Adrenal gland (tissue), 5 donors: ENCODE measurements at regions not wholly inside any gene's neighbourhood (a gene's known extent, or its start where the extent isn't known, plus 50 kb on each side); places are given as distances from the start of the nearest gene placed in this dataset.

ENCODE experiments used
- POLR2A ChIP-seq, 2 donors: fragments of 450-650 bp; IDR thresholded peaks; one replicate each; pipeline ENCODE4 v1.6.1; 2017; ENCODE audit warnings: antibody characterized with exemption in 2 of 2, mild to moderate bottlenecking in 2 of 2, moderate library complexity in 1 of 2
- TF ChIP-seq, protein P1 (sequence below), 6 experiments: fragments of 450-650 bp in 4 of 6; fragments of 200-600 bp in 2 of 6; sonication (generic) in 1 of 6; IDR thresholded peaks; 1 replicate in 5 of 6; 2 replicates in 1 of 6; pipeline versions ENCODE4 v1.5.1 to v1.8.0; 2016 to 2021; ENCODE audit warnings: antibody characterized with exemption in 6 of 6, mild to moderate bottlenecking in 2 of 6, moderate library complexity in 1 of 6
- donor health status: DM: no; HTN: no; CAD: no.

DNA sequence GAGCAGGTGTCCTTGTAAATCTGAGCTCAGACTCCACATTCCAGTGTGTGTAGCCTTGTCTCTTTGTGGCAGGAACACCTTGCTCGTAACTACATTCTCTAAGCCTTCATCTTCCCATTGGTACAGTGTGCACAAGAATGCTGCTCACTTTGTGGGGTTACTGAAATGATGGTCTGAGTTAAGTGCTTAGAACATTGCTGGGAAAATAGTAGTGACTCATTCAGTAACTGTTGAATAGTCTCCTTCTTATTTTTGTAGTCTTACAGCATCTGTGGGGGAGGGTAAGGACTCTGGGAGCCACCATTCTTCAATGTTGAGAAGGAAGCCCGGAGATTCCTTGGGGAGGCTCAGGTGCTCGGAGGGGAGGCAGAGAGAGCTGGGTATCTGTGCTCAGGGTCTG, 236.0 kb upstream of the HDAC4 start:
- TF ChIP-seq POLR2A (IDR thresholded peaks at IDR 0.05), result no peak
- TF ChIP-seq, protein P1, sequence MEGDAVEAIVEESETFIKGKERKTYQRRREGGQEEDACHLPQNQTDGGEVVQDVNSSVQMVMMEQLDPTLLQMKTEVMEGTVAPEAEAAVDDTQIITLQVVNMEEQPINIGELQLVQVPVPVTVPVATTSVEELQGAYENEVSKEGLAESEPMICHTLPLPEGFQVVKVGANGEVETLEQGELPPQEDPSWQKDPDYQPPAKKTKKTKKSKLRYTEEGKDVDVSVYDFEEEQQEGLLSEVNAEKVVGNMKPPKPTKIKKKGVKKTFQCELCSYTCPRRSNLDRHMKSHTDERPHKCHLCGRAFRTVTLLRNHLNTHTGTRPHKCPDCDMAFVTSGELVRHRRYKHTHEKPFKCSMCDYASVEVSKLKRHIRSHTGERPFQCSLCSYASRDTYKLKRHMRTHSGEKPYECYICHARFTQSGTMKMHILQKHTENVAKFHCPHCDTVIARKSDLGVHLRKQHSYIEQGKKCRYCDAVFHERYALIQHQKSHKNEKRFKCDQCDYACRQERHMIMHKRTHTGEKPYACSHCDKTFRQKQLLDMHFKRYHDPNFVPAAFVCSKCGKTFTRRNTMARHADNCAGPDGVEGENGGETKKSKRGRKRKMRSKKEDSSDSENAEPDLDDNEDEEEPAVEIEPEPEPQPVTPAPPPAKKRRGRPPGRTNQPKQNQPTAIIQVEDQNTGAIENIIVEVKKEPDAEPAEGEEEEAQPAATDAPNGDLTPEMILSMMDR (IDR thresholded peaks at IDR 0.05), result no peak
